ENCODE measurements at regions not wholly inside any gene's neighbourhood (a gene's known extent, or its start where the extent isn't known, plus 50 kb on each side); places are given as distances from the start of the nearest gene placed in this dataset.

GRCh38 chr5:23072179-23072578, 219.0 kb upstream of the CDH12 start:
- no peak for TF ChIP-seq CTCF (IDR thresholded peaks at IDR 0.05)
- TF ChIP-seq EZH2 (IDR thresholded peaks at IDR 0.05; ENCODE audit: borderline replicate concordance, insufficient read depth, low read depth, low read length, poor library complexity, severe bottlenecking): no peak
